ENCODE measurements at regions not wholly inside any gene's neighbourhood (a gene's known extent, or its start where the extent isn't known, plus 50 kb on each side); places are given as distances from the start of the nearest gene placed in this dataset.

GRCh38 chr6:43962458-43962857 is 164.8 kb downstream of the MRPL14 start:
- Histone ChIP-seq H2AFZ (ENCODE audit: insufficient read depth, low read length, poor library complexity) (no peak overlapping the region), H2AK5ac (ENCODE audit: low read length) (no peak overlapping the region), H3K27ac (ENCODE audit: low read depth, low read length) (no peak overlapping the region), H3K23ac (ENCODE audit: low read length) (no peak overlapping the region), H3K18ac (ENCODE audit: low read length) (no peak overlapping the region), H3K14ac (ENCODE audit: low read length) (no peak overlapping the region), H3K4me2 (ENCODE audit: low read length) (no peak overlapping the region), H2BK12ac (ENCODE audit: low read length) (no peak overlapping the region), H3K9me3 (ENCODE audit: insufficient read depth, low read depth, low read length) (peaks cover 1% of the 10 kb centered on the region), H3K79me2 (ENCODE audit: control insufficient read depth, insufficient read depth, low read length, poor library complexity) (no peaks in the 10 kb centered on the region), H4K12ac (ENCODE audit: low read depth, low read length) (no peak overlapping the region), H4K8ac (ENCODE audit: low read depth, low read length) (no peak overlapping the region), H3K36me3 (ENCODE audit: control insufficient read depth in 1 of 2, insufficient read depth in 2 of 2, low read length in 2 of 2) (no peaks in the 10 kb centered on the region), H3K4me1 (ENCODE audit: control insufficient read depth in 1 of 2, insufficient read depth in 2 of 2, low read length in 2 of 2) (no peaks in the 10 kb centered on the region), H3K4me3 (ENCODE audit: low read depth, low read length) (no peak overlapping the region), H3K4ac (ENCODE audit: low read depth, low read length) (no peak overlapping the region), H3K79me1 (ENCODE audit: low read length) (no peaks in the 10 kb centered on the region), H3K9ac (ENCODE audit: low read length) (no peak overlapping the region), H2BK5ac (ENCODE audit: low read depth, low read length, poor library complexity) (no peak overlapping the region), H3K27me3 (ENCODE audit: insufficient read depth, low read length) (no peaks in the 10 kb centered on the region), H2BK120ac (ENCODE audit: insufficient read depth, low read length, poor library complexity) (no peak overlapping the region), H4K91ac (ENCODE audit: low read depth, low read length) (no peak overlapping the region)
- no CpG with 5 or more reads among the region's 5 CpGs for WGBS (ENCODE audit: extremely low coverage, insufficient coverage, insufficient read length)
- peak in 1 of 2 donors; percentile 35 for DNase-seq

GRCh38 chr6:43957273-43957672 is 170.0 kb downstream of the MRPL14 start:
- Histone ChIP-seq H4K91ac (ENCODE audit: low read depth, low read length) (no peak overlapping the region), H2BK12ac (ENCODE audit: low read length) (no peak overlapping the region), H3K27me3 (ENCODE audit: insufficient read depth, low read length) (no peaks in the 10 kb centered on the region), H3K36me3 (ENCODE audit: control insufficient read depth in 1 of 2, insufficient read depth in 2 of 2, low read length in 2 of 2) (no peaks in the 10 kb centered on the region), H4K8ac (ENCODE audit: low read depth, low read length) (no peak overlapping the region), H3K79me1 (ENCODE audit: low read length) (no peaks in the 10 kb centered on the region), H3K14ac (ENCODE audit: low read length) (no peak overlapping the region), H3K23ac (ENCODE audit: low read length) (no peak overlapping the region), H4K12ac (ENCODE audit: low read depth, low read length) (no peak overlapping the region), H3K4ac (ENCODE audit: low read depth, low read length) (no peak overlapping the region), H2AK5ac (ENCODE audit: low read length) (no peak overlapping the region), H2BK120ac (ENCODE audit: insufficient read depth, low read length, poor library complexity) (no peak overlapping the region), H3K4me2 (ENCODE audit: low read length) (no peak overlapping the region), H2AFZ (ENCODE audit: insufficient read depth, low read length, poor library complexity) (no peak overlapping the region), H3K4me1 (ENCODE audit: control insufficient read depth in 1 of 2, insufficient read depth in 2 of 2, low read length in 2 of 2) (no peaks in the 10 kb centered on the region), H3K9ac (ENCODE audit: low read length) (no peak overlapping the region), H2BK5ac (ENCODE audit: low read depth, low read length, poor library complexity) (no peak overlapping the region), H3K27ac (ENCODE audit: low read depth, low read length) (no peak overlapping the region), H3K9me3 (ENCODE audit: insufficient read depth, low read depth, low read length) (no peaks in the 10 kb centered on the region), H3K4me3 (ENCODE audit: low read depth, low read length) (no peak overlapping the region), H3K18ac (ENCODE audit: low read length) (no peak overlapping the region), H3K79me2 (ENCODE audit: control insufficient read depth, insufficient read depth, low read length, poor library complexity) (no peaks in the 10 kb centered on the region)
- no CpG with 5 or more reads among the region's 3 CpGs for WGBS (ENCODE audit: extremely low coverage, insufficient coverage, insufficient read length)
- DNase-seq: no peak

DNA sequence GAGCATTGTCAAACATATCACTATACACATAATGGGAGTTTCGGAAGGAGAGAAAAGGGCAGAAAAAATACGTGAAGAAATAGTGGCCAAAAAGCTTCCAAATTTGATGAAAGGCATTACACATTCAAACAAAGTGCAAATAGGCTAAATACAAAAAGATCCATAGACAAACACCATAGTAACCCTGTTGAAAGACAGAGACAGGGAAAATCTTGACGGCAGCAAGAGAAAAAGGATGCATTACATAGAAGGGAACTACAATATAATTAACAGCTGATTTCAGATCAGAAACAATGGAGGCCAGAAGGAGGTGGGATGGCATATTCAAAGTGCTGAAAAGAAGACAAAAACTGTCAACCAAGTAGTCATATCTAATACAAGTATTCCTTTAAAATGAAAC is 170.8 kb downstream of the MRPL14 start:
- H3K27ac ChIP-seq (ENCODE audit: low read depth, low read length): no peak overlapping the region
- no CpG with 5 or more reads among the region's 3 CpGs for WGBS (ENCODE audit: extremely low coverage, insufficient coverage, insufficient read length)

GRCh38 chr6:43954311-43955131 is 172.7 kb downstream of the MRPL14 start:
- Histone ChIP-seq H2BK5ac (ENCODE audit: low read depth, low read length, poor library complexity) (no peak overlapping the region), H3K23ac (ENCODE audit: low read length) (no peak overlapping the region), H4K8ac (ENCODE audit: low read depth, low read length) (no peak overlapping the region), H3K79me1 (ENCODE audit: low read length) (no peaks in the 10 kb centered on the region), H3K4me1 (ENCODE audit: control insufficient read depth in 1 of 2, insufficient read depth in 2 of 2, low read length in 2 of 2) (no peaks in the 10 kb centered on the region), H2BK12ac (ENCODE audit: low read length) (no peak overlapping the region), H3K18ac (ENCODE audit: low read length) (no peak overlapping the region), H3K4ac (ENCODE audit: low read depth, low read length) (no peak overlapping the region), H4K12ac (ENCODE audit: low read depth, low read length) (no peak overlapping the region), H3K9me3 (ENCODE audit: insufficient read depth, low read depth, low read length) (peaks cover 3% of the 10 kb centered on the region), H3K4me2 (ENCODE audit: low read length) (no peak overlapping the region), H2AK5ac (ENCODE audit: low read length) (no peak overlapping the region), H3K9ac (ENCODE audit: low read length) (no peak overlapping the region), H3K14ac (ENCODE audit: low read length) (no peak overlapping the region), H3K27ac (ENCODE audit: low read depth, low read length) (no peak overlapping the region), H3K27me3 (ENCODE audit: insufficient read depth, low read length) (no peaks in the 10 kb centered on the region), H2AFZ (ENCODE audit: insufficient read depth, low read length, poor library complexity) (no peak overlapping the region), H3K79me2 (ENCODE audit: control insufficient read depth, insufficient read depth, low read length, poor library complexity) (no peaks in the 10 kb centered on the region), H3K36me3 (ENCODE audit: control insufficient read depth in 1 of 2, insufficient read depth in 2 of 2, low read length in 2 of 2) (no peaks in the 10 kb centered on the region), H2BK120ac (ENCODE audit: insufficient read depth, low read length, poor library complexity) (no peak overlapping the region), H4K91ac (ENCODE audit: low read depth, low read length) (no peak overlapping the region), H3K4me3 (ENCODE audit: low read depth, low read length) (no peak overlapping the region)
- no CpG with 5 or more reads among the region's 12 CpGs for WGBS (ENCODE audit: extremely low coverage, insufficient coverage, insufficient read length)
- DNase-seq: no peak

More for the DNA sequence above, 170.8 kb downstream of the MRPL14 start:
- H3K18ac ChIP-seq (ENCODE audit: low read length): no peak overlapping the region
- no peak overlapping the region for H4K8ac ChIP-seq (ENCODE audit: low read depth, low read length)
- H3K9me3 ChIP-seq (ENCODE audit: insufficient read depth, low read depth, low read length): no peaks in the 10 kb centered on the region
- no peak overlapping the region for H2BK12ac ChIP-seq (ENCODE audit: low read length)
- H3K14ac ChIP-seq (ENCODE audit: low read length): no peak overlapping the region
- H3K27me3 ChIP-seq (ENCODE audit: insufficient read depth, low read length): no peaks in the 10 kb centered on the region
- no peak overlapping the region for H2BK120ac ChIP-seq (ENCODE audit: insufficient read depth, low read length, poor library complexity)
- no peaks in the 10 kb centered on the region for H3K36me3 ChIP-seq (ENCODE audit: control insufficient read depth in 1 of 2, insufficient read depth in 2 of 2, low read length in 2 of 2)
- H3K79me1 ChIP-seq (ENCODE audit: low read length): no peaks in the 10 kb centered on the region
- H3K4ac ChIP-seq (ENCODE audit: low read depth, low read length): no peak overlapping the region
- H4K91ac ChIP-seq (ENCODE audit: low read depth, low read length): no peak overlapping the region
- no peak overlapping the region for H2AK5ac ChIP-seq (ENCODE audit: low read length)
- H3K23ac ChIP-seq (ENCODE audit: low read length): no peak overlapping the region
- no peak overlapping the region for H2AFZ ChIP-seq (ENCODE audit: insufficient read depth, low read length, poor library complexity)
- H3K4me2 ChIP-seq (ENCODE audit: low read length): no peak overlapping the region
- no peak overlapping the region for H3K9ac ChIP-seq (ENCODE audit: low read length)
- no peak overlapping the region for H4K12ac ChIP-seq (ENCODE audit: low read depth, low read length)
- no peak overlapping the region for H2BK5ac ChIP-seq (ENCODE audit: low read depth, low read length, poor library complexity)
- no peak for DNase-seq
- no peaks in the 10 kb centered on the region for H3K4me1 ChIP-seq (ENCODE audit: control insufficient read depth in 1 of 2, insufficient read depth in 2 of 2, low read length in 2 of 2)
- H3K79me2 ChIP-seq (ENCODE audit: control insufficient read depth, insufficient read depth, low read length, poor library complexity): no peaks in the 10 kb centered on the region
- no peak overlapping the region for H3K4me3 ChIP-seq (ENCODE audit: low read depth, low read length)

Measured in trophoblast cell (in vitro differentiated cells and primary cell).